SK-N-SH (cell line): ENCODE measurements at regions not wholly inside any gene's neighbourhood (a gene's known extent, or its start where the extent isn't known, plus 50 kb on each side); places are given as distances from the start of the nearest gene placed in this dataset.

Source experiments
- CTCF ChIA-PET: fragments of 300-600, 350-600 bp; formaldehyde crosslinking; extraction: SDS; loops from one replicate; lab custom pipeline; 2021; lab: Yijun Ruan, JAX
- POLR2A ChIA-PET: fragments of 350-600 bp; sonication (Branson Sonifier 250); formaldehyde crosslinking; extraction: SDS; loops from one replicate; lab custom pipeline; 2020; ENCODE audit warnings: antibody characterized with exemption, inconsistent platforms; lab: Yijun Ruan, JAX
- DNase-seq: peaks from one replicate; pipeline ENCODE4 v3.0.0; 2012
- H2AFZ ChIP-seq: fragments of 200-600 bp; sonication (generic); 2 replicates; pipeline ENCODE4 v1.8.1; 2016; ENCODE audit warnings: antibody characterized with exemption, mild to moderate bottlenecking, low read depth
- H3F3A ChIP-seq: fragments of 200-600 bp; sonication (generic); replicated peaks from 2 replicates; pipeline ENCODE3; 2016; ENCODE audit warnings: antibody characterized with exemption, mild to moderate bottlenecking; ENCODE audit not compliant: insufficient read depth
- H3K27ac ChIP-seq, 2 experiments: fragments of 200-500 bp in 1 of 2; fragments of 200-600 bp in 1 of 2; sonication (Bioruptor generic) in 1 of 2; sonication (generic), shearing (Covaris generic) in 1 of 2; 2 replicates each; pipeline versions ENCODE4 v1.5.1 to v1.6.1; 2014 to 2016; ENCODE audit warnings: low read depth in 2 of 2, inconsistent platforms in 1 of 2, low read length in 1 of 2, mild to moderate bottlenecking in 1 of 2, mixed read lengths in 1 of 2
- H3K27me3 ChIP-seq: fragments of 200-600 bp; sonication (generic), shearing (Covaris generic); 2 replicates; pipeline ENCODE4 v1.6.1; 2016; ENCODE audit warnings: mixed run types; ENCODE audit not compliant: insufficient read depth
- H3K36me3 ChIP-seq, 2 experiments: fragments of 200-500 bp in 1 of 2; fragments of 200-600 bp in 1 of 2; sonication (Bioruptor generic) in 1 of 2; sonication (generic) in 1 of 2; replicated peaks in 1 of 2; 2 replicates each; pipeline versions ENCODE3 to v1.5.1; 2014 to 2016; ENCODE audit warnings: low read length in 1 of 2, mild to moderate bottlenecking in 1 of 2; ENCODE audit not compliant: insufficient read depth in 2 of 2, control insufficient read depth in 1 of 2
- H3K4me1 ChIP-seq, 2 experiments: fragments of 200-500 bp in 1 of 2; fragments of 200-600 bp in 1 of 2; sonication (Bioruptor generic) in 1 of 2; sonication (generic), shearing (Covaris generic) in 1 of 2; 2 replicates each; pipeline versions ENCODE4 v1.5.1 to v1.6.1; 2014 to 2016; ENCODE audit warnings: low read depth in 1 of 2, low read length in 1 of 2, mixed run types in 1 of 2; ENCODE audit not compliant: insufficient read depth in 2 of 2, control insufficient read depth in 1 of 2
- H3K4me2 ChIP-seq: fragments of 200-600 bp; sonication (generic), shearing (Covaris generic); 2 replicates; pipeline ENCODE4 v1.6.1; 2017; ENCODE audit warnings: mixed run types
- H3K4me3 ChIP-seq, 2 experiments: fragments of 200-500 bp in 1 of 2; fragments of 200-600 bp in 1 of 2; sonication (Bioruptor generic) in 1 of 2; sonication (generic), shearing (Covaris generic) in 1 of 2; 2 replicates each; pipeline versions ENCODE4 v1.5.1 to v1.8.1; 2014 to 2016; ENCODE audit warnings: low read depth in 2 of 2, inconsistent platforms in 1 of 2, low read length in 1 of 2, mild to moderate bottlenecking in 1 of 2, mixed read lengths in 1 of 2, moderate library complexity in 1 of 2
- H3K79me2 ChIP-seq: fragments of 200-600 bp; sonication (generic); 2 replicates; pipeline ENCODE4 v1.8.1; 2017; ENCODE audit warnings: mild to moderate bottlenecking; ENCODE audit not compliant: insufficient read depth
- H3K9ac ChIP-seq: fragments of 200-600 bp; sonication (generic); 2 replicates; pipeline ENCODE4 v1.6.1; 2017; ENCODE audit warnings: mixed run types
- H3K9me2 ChIP-seq: fragments of 200-600 bp; sonication (generic); 2 replicates; pipeline ENCODE4 v1.6.1; 2017; ENCODE audit warnings: mixed run types
- H3K9me3 ChIP-seq: fragments of 200-600 bp; sonication (generic); 2 replicates; pipeline ENCODE4 v1.6.1; 2017; ENCODE audit warnings: mixed run types, mild to moderate bottlenecking, moderate library complexity
- H4K20me1 ChIP-seq: fragments of 200-600 bp; sonication (generic); 2 replicates; pipeline ENCODE4 v1.6.1; 2017; ENCODE audit warnings: mild to moderate bottlenecking, mixed run types; ENCODE audit not compliant: insufficient read depth
- CTCF ChIP-seq: fragments of 200-600 bp; sonication (generic); IDR thresholded peaks from 2 replicates; pipeline ENCODE4 v1.6.1; 2017; ENCODE audit warnings: antibody characterized with exemption, mild to moderate bottlenecking, moderate library complexity
- ELF1 ChIP-seq: IDR thresholded peaks from 2 replicates; pipeline ENCODE4 v1.4.0; 2012
- FOXM1 ChIP-seq: IDR thresholded peaks from 2 replicates; pipeline ENCODE4 v1.4.0; 2012; ENCODE audit warnings: low read depth, mild to moderate bottlenecking
- GABPA ChIP-seq: IDR thresholded peaks from 2 replicates; pipeline ENCODE4 v1.4.0; 2012; ENCODE audit warnings: low read depth, mild to moderate bottlenecking
- GATA2 ChIP-seq: sonication (generic); formaldehyde crosslinking; IDR thresholded peaks from 2 replicates; pipeline ENCODE4 v1.5.0; 2020; ENCODE audit warnings: mild to moderate bottlenecking, missing genetic modification reagents
- IRF3 ChIP-seq: fragments of 150-350 bp; IDR thresholded peaks from 2 replicates; pipeline ENCODE4 v1.6.1; 2016; ENCODE audit warnings: mild to moderate bottlenecking, low read depth, low read length
- MXI1 ChIP-seq: IDR thresholded peaks from 2 replicates; pipeline ENCODE4 v1.6.1; 2012; ENCODE audit warnings: mild to moderate bottlenecking, low read depth, low read length, improper control_type of control experiment
- NFIC ChIP-seq: IDR thresholded peaks from 2 replicates; pipeline ENCODE4 v1.4.0; 2012; ENCODE audit warnings: borderline replicate concordance
- PBX3 ChIP-seq: IDR thresholded peaks from 2 replicates; pipeline ENCODE4; 2012
- RCOR1 ChIP-seq: fragments of 150-350 bp; IDR thresholded peaks from 2 replicates; pipeline ENCODE4 v1.6.1; 2017; ENCODE audit warnings: antibody characterized with exemption, low read length
- REST ChIP-seq: IDR thresholded peaks from 2 replicates; pipeline ENCODE4 v1.6.1; 2012; ENCODE audit warnings: mild to moderate bottlenecking, low read depth, low read length, moderate library complexity
- RXRA ChIP-seq: IDR thresholded peaks from 2 replicates; pipeline ENCODE4 v1.4.0; 2012; ENCODE audit warnings: low read depth, mild to moderate bottlenecking, borderline replicate concordance
- SIN3A ChIP-seq: IDR thresholded peaks from 2 replicates; pipeline ENCODE4 v1.6.1; 2012; ENCODE audit warnings: low read depth, mild to moderate bottlenecking, low read length, moderate library complexity, borderline replicate concordance
- TCF12 ChIP-seq: IDR thresholded peaks from 2 replicates; pipeline ENCODE4 v1.4.0; 2012
- TEAD4 ChIP-seq: IDR thresholded peaks from 2 replicates; pipeline ENCODE4 v1.4.0; 2012; ENCODE audit warnings: mild to moderate bottlenecking, borderline replicate concordance; ENCODE audit not compliant: insufficient read depth
- WGBS: methylation state at CpG from one replicate; pipeline ENCODE4 v1.1.6; 2017; ENCODE audit warnings: low lambda C conversion rate; 5-methylcytosine and 5-hydroxymethylcytosine counted together
- TF ChIP-seq, protein P1 (sequence below): fragments of 150-350 bp; IDR thresholded peaks from 2 replicates; pipeline ENCODE4 v1.6.1; 2017; ENCODE audit warnings: antibody characterized with exemption, low read length, low read depth, borderline replicate concordance
- TF ChIP-seq, protein P2 (sequence below): IDR thresholded peaks from 2 replicates; pipeline ENCODE4 v1.4.0; 2012; ENCODE audit warnings: low read depth, borderline replicate concordance

- Histone ChIP-seq H3K4me1 (no peaks in the 10 kb centered on the region; a peak in 1 of 4 replicates), H3K79me2 (no peaks in the 10 kb centered on the region), H3K9me3 (0 out of 2 replicates have a peak, but pooled peaks cover 4% of the 10 kb centered on the region), H3K27ac (no peak overlapping the region), H3K27me3 (no peaks in the 10 kb centered on the region), H4K20me1 (no peaks in the 10 kb centered on the region), H3F3A (peaks cover under 1% of the 10 kb centered on the region), H3K36me3 (no peaks in the 10 kb centered on the region), H3K4me3 (no peak overlapping the region), H3K9ac (no peak overlapping the region), H3K9me2 (no peaks in the 10 kb centered on the region), H2AFZ (no peak overlapping the region), H3K4me2 (no peak overlapping the region)
- TF ChIP-seq GATA2 (CRISPR knock-in tag) (no peak), TEAD4 (no peak), FOXM1 (no peak), RCOR1 (no peak), PBX3 (no peak), TCF12 (no peak), SIN3A (no peak), IRF3 (no peak), REST (no peak), NFIC (no peak), MXI1 (no peak), RXRA (no peak), GABPA (no peak), ELF1 (no peak), CTCF (no peak)
- TF ChIP-seq, protein P1, sequence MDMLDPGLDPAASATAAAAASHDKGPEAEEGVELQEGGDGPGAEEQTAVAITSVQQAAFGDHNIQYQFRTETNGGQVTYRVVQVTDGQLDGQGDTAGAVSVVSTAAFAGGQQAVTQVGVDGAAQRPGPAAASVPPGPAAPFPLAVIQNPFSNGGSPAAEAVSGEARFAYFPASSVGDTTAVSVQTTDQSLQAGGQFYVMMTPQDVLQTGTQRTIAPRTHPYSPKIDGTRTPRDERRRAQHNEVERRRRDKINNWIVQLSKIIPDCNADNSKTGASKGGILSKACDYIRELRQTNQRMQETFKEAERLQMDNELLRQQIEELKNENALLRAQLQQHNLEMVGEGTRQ: no peak
- TF ChIP-seq, protein P2, sequence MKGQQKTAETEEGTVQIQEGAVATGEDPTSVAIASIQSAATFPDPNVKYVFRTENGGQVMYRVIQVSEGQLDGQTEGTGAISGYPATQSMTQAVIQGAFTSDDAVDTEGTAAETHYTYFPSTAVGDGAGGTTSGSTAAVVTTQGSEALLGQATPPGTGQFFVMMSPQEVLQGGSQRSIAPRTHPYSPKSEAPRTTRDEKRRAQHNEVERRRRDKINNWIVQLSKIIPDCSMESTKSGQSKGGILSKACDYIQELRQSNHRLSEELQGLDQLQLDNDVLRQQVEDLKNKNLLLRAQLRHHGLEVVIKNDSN: no peak
- WGBS: 71% methylated on average over 8 of the region's 8 CpGs
- ChIA-PET CTCF (no interaction called here), POLR2A (no interaction called here)
- DNase-seq: no peak
Observed at GRCh38 chr17:70298929-70299531, 129.7 kb downstream of the KCNJ2 start.
